ENCODE measurements at regions not wholly inside any gene's neighbourhood (a gene's known extent, or its start where the extent isn't known, plus 50 kb on each side); places are given as distances from the start of the nearest gene placed in this dataset.

GRCh38 chr13:105991131-105991530, 544.3 kb downstream of the EFNB2 start:
- TF ChIP-seq CTCF (IDR thresholded peaks at IDR 0.05): no peak
- WGBS, 2 donors: 92 to 94% methylated on average over 1 of the region's 1 CpG
- intact Hi-C loops (cut with DNase I): no loop called here
- no peak for ATAC-seq
- Histone ChIP-seq H3K4me3 (no peak overlapping the region), H3K4me1 (no peaks in the 10 kb centered on the region), H3K27me3 (no peaks in the 10 kb centered on the region), H3K9me3 (no peaks in the 10 kb centered on the region), H3K27ac (no peak overlapping the region), H3K36me3 (no peaks in the 10 kb centered on the region)
- no peak for DNase-seq

GRCh38 chr13:105990256-105990958, 545.1 kb downstream of the EFNB2 start:
- no peaks in the 10 kb centered on the region for H3K4me1 ChIP-seq
- no peak overlapping the region for H3K4me3 ChIP-seq
- H3K36me3 ChIP-seq: no peaks in the 10 kb centered on the region
- ATAC-seq: no peak
- H3K9me3 ChIP-seq: no peaks in the 10 kb centered on the region
- intact Hi-C loops (cut with DNase I): no loop called here
- no peak for TF ChIP-seq CTCF (IDR thresholded peaks at IDR 0.05)
- no peak for DNase-seq
- H3K27ac ChIP-seq: no peak overlapping the region
- 80 to 82% methylated on average over 4 of the region's 4 CpGs for WGBS, 2 donors
- H3K27me3 ChIP-seq: no peaks in the 10 kb centered on the region

- ATAC-seq: no peak
- DNase-seq: no peak
- H3K4me1 ChIP-seq: no peaks in the 10 kb centered on the region
- WGBS, 2 donors: 73 to 80% methylated on average over 11 of the region's 11 CpGs
- intact Hi-C loops (cut with DNase I): no loop called here
- no peaks in the 10 kb centered on the region for H3K9me3 ChIP-seq
- no peak overlapping the region for H3K4me3 ChIP-seq
- no peak overlapping the region for H3K27ac ChIP-seq
- H3K27me3 ChIP-seq: no peaks in the 10 kb centered on the region
- no peaks in the 10 kb centered on the region for H3K36me3 ChIP-seq
- no peak for TF ChIP-seq CTCF (IDR thresholded peaks at IDR 0.05)
Observed at GRCh38 chr13:105984646-105985045, 550.8 kb downstream of the EFNB2 start.

- 95% methylated on average over 3 of the region's 3 CpGs for WGBS, 2 donors
Observed at GRCh38 chr13:105984236-105984635, 551.2 kb downstream of the EFNB2 start.

More at GRCh38 chr13:105984236-105984635, 551.2 kb downstream of the EFNB2 start:
- no peaks in the 10 kb centered on the region for H3K4me1 ChIP-seq
- no peak for ATAC-seq
- no peaks in the 10 kb centered on the region for H3K36me3 ChIP-seq
- TF ChIP-seq CTCF (IDR thresholded peaks at IDR 0.05): no peak
- no peak overlapping the region for H3K4me3 ChIP-seq
- intact Hi-C loops (cut with DNase I): no loop called here
- no peak overlapping the region for H3K27ac ChIP-seq
- no peaks in the 10 kb centered on the region for H3K9me3 ChIP-seq
- no peak for DNase-seq
- no peaks in the 10 kb centered on the region for H3K27me3 ChIP-seq
